OCI-M2 (cell line): ENCODE measurements at regions not wholly inside any gene's neighbourhood (a gene's known extent, or its start where the extent isn't known, plus 50 kb on each side); places are given as distances from the start of the nearest gene placed in this dataset.
"Not testable (repeated sequence)": the region's sequence is repeated elsewhere in the genome, so short reads cannot be mapped to it uniquely, and the experiment has no call there.

ENCODE experiments used
- DNase-seq: peaks from one replicate; lab custom pipeline; 2025; ENCODE audit not compliant: unreplicated experiment; lab: John Stamatoyannopoulos, UW

DNA sequence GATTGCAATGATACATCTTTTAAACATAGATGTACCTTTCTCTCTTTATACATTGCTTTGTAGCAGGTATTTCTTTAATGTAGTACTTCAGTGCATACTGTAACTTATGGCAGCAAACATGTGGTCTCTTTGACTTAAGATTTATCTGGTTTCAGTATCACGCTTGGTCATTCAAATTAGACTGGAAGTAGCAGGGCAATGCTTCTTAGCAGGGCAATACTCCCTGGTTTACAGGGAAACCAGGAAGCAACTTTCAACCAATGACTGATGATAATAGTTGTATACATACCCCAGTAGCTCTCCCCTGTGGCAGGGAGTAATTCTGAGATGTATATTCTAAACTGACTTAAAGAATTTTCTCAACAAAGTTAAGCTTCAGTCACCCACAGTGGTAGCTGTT, 761.1 kb upstream of the CDH10 start:
- DNase-seq, result no peak

- no peak for DNase-seq
These were observed 755.2 kb upstream of the CDH10 start for GRCh38 chr5:25399878-25400480.

- no peak for DNase-seq
These were observed 749.2 kb upstream of the CDH10 start for GRCh38 chr5:25393957-25394356.

DNA sequence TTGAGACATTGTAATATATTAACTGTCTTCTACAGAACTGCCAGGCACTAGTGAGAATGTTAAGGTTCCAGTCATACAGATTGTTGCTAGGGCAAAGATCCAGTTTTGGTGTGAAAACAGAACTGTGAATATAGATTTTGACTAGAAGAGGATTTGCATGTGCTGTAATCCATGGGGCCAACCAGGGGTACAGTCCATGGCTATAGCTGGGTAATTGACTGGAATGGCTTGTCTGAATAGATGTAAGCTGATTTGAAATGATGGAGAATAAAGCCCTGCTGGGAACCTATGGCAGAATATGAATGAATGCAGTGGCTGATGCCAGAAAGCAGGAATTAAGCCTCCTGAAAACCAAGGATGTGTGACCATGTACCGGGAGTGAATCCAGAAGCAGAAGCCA, 748.5 kb upstream of the CDH10 start:
- DNase-seq, result no peak

DNA sequence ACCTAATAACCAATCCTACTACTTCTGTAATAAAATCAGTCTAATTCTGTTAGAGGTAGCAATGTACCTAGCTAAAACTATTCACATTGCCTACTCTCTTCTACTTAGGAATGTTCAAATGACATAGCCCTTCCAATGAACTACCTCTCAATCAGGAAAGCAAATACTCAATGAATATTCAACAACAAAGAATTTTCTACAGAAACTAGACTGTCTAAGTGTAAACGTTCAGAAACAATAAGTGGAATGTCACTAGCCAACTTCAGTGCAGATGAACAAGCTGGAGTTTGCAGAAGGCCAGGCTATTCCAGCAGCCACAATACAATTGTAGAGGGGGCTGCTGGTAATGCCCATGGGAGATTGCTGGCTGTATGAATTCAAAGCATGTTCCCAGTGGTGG, 743.2 kb upstream of the CDH10 start:
- no peak for DNase-seq

DNA sequence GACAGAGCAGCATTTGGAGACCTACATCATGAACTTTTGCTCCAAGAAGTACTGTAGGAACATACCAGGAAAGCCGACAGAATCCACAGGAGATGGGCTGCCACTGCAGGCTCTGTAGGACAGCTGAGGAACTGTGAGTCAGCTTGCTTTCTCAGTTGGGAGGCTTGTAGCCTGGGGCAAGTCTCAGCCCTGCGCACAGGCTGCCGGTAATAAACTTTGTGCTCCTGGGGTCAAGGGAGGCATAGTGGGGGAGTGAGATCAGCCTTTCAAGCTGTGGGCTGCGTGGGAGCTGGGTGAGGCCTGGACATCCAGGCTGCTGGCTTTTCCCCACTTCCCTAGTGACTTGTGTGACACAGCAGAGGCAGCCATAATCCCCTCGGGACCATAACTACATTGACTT, 718.0 kb upstream of the CDH10 start:
- no peak for DNase-seq

DNA sequence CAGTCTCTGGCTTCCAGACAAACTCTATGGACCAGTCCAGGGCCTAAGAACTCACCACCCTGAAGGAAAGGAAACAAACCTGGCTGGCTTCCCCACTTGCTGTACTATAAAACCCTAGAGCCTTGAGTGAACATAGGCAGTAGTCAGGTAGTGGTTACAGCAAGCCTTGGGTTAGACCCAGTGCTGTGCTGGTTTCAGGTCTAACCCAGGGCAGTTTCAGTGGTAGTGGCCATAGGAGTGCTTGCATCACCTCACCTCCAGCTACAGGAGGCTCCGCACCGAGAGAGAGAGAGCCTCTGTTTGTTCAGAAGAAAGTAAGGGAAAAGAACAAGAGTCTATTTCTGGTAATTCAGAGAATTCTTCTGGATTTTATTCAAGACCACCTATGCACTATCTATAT, 714.1 kb upstream of the CDH10 start:
- DNase-seq, result no peak

GRCh38 chr5:25357605-25358004, 712.8 kb upstream of the CDH10 start:
- no peak for DNase-seq

- no peak for DNase-seq
These were observed 705.0 kb upstream of the CDH10 start for GRCh38 chr5:25349746-25350145.

- no peak for DNase-seq
These were observed 700.5 kb upstream of the CDH10 start for GRCh38 chr5:25345240-25345771.

GRCh38 chr5:25339541-25339940, 694.8 kb upstream of the CDH10 start:
- no peak for DNase-seq

GRCh38 chr5:25334350-25334749, 689.6 kb upstream of the CDH10 start:
- no peak for DNase-seq

DNA sequence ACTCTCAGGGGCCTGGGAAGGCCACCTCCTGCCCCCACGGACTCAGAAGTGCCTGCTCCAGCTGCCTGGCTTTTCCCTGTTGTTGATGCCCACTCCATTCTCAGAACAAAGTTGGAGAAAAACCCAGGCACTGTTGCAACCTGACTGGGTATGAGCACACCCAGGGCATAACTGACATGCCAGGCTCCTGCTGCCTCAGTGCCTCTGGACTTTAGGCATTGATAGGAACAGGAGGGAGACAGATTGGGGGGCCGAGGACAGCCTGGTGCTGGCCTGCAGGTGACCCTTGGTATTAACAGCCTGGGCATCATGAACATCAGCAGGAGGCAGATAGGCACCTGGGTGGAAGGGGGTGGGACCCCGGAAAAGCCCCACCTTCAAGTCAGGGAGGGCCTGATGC, 685.9 kb upstream of the CDH10 start:
- no peak for DNase-seq

- DNase-seq, result no peak
These were observed 682.4 kb upstream of the CDH10 start for GRCh38 chr5:25327172-25327571.

DNA sequence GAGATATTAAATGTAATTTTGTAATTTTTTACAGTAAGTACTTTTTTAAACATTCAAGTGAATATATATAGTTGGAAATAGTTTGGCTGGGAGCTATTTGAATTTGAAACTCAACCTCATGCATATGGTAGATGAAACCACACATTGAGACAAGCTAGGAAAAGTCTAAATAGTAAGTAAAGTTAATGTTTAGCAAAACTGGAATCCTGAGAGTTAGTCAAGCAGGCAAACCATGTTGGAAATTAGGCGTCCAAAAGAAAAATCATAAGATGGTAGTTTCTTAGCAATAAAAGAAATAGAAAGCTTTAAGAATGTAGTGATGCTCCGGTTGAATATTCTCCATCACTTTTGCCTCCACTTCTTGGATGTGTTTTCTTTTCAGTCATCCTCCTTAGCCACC, 657.1 kb upstream of the CDH10 start:
- no peak for DNase-seq

- DNase-seq, result no peak
These were observed 650.3 kb upstream of the CDH10 start for GRCh38 chr5:25295067-25295466.

- not testable (repeated sequence) for DNase-seq
These were observed 645.0 kb upstream of the CDH10 start for GRCh38 chr5:25289766-25290165.

- DNase-seq, result no peak
These were observed 641.5 kb upstream of the CDH10 start for GRCh38 chr5:25286319-25286718.

- DNase-seq, result no peak
These were observed 640.4 kb upstream of the CDH10 start for GRCh38 chr5:25285136-25285535.

GRCh38 chr5:25263507-25263906, 618.7 kb upstream of the CDH10 start:
- not testable (repeated sequence) for DNase-seq

DNA sequence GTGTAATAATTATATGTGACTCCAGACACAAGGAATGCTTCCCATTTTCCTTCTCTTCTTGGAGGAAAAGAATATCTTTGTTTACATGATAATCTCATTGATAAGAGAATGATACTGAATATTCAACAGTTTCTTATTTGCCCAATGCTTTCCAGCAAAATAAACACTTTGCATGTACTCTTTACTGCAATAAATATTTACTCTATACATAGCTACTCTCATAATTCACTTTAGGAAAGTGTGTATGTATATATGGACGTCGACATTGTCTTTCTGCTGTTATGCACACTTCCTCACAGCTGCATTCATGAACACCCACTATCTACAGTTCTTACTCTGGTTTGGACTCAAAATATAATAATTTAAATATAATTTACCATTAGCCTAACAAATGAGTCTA, 617.4 kb upstream of the CDH10 start:
- no peak for DNase-seq

DNA sequence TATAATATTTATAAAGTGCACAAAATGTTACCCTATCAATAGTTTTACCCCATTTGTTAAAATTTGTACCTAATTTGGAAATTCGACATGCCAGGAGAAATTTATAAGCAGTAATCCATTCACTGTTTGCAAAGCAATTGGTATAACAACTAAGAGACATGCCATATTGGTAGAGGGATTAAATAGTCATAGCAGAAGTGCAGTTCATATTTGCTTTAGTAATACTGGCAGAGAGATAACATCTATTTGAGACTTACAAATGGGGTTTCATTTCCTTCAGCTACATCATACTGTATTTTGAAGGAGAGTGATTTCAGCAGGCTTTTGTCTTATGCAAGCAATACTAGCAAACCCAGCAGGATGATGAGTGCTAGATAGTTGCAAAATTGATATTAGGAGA, 610.4 kb upstream of the CDH10 start:
- DNase-seq, result no peak

GRCh38 chr5:25241981-25242380, 597.2 kb upstream of the CDH10 start:
- no peak for DNase-seq
